GM08714 (cell line): ENCODE measurements at regions not wholly inside any gene's neighbourhood (a gene's known extent, or its start where the extent isn't known, plus 50 kb on each side); places are given as distances from the start of the nearest gene placed in this dataset.

Experiments
- H3K4me3 ChIP-seq: fragments of 200-500 bp; sonication (Bioruptor generic); 2 replicates; pipeline ENCODE4 v1.5.1; 2014; ENCODE audit warnings: mild to moderate bottlenecking, low read length, inconsistent platforms
- ZNF274 ChIP-seq: IDR thresholded peaks from 2 replicates; pipeline ENCODE4 v1.6.1; 2012; ENCODE audit warnings: mild to moderate bottlenecking, low read depth, low read length

DNA sequence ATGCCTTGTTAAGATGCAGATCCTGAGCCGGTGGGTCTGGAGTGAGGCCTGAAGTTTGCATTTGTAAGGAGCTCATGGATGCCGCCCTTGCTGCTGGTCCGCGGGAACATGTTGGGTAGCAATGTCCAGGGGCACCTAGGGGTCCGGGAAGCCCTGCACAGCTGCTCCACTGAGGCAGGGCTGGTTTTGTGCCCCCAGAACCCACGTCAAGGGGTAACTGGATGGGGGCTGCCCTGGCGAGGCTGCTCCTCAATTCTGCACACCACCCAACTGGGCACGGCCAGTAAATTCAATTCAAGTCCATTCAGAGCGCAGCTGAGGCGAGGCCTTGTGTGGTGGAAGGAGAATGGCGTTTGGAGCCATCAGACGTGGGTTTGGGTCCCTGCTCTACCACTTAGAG is 246.3 kb upstream of the PITRM1 start:
- H3K4me3 ChIP-seq, result no peak overlapping the region
- no peak for TF ChIP-seq ZNF274

- no peak overlapping the region for H3K4me3 ChIP-seq
- TF ChIP-seq ZNF274, result no peak
Observed at GRCh38 chr10:3418041-3418754, 245.6 kb upstream of the PITRM1 start.

- no peak overlapping the region for H3K4me3 ChIP-seq
- TF ChIP-seq ZNF274, result no peak
Observed at GRCh38 chr10:3417096-3417495, 244.5 kb upstream of the PITRM1 start.

DNA sequence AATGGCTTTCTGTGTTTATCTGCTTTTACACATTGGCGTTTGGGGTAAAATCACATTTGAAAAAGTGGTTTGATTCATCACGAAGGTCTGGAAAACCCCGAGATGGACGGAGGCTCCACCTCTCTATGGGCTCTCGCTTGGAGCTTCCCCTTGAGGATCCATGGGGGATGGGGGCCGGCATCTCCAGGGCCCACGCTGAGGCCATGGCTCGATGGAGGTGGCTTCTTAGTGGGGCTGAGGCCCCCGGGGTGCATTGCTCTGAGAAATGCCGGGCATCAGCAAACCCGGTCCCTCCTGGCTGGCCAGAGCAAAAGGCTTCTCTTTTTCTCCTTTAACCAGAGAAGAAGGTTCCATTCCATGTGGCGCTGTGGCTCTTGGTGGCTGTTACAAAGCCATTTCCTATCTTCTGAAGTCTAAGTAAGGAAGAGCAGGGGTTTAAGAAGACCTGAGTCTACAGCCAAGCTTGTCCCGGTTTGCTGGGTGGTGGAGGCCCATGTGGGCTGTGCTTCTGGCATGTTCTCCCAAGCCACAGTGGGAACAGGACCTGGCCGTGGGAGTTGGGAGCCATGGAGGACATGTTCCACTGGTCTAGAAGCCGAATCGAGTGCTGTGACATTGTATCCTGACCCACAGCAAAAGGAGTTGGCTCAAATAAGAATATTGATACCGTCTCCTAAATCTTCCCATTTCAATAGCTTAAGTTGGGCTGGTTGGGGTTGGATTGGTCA is 243.5 kb upstream of the PITRM1 start:
- TF ChIP-seq ZNF274, result no peak
- H3K4me3 ChIP-seq, result no peak overlapping the region

DNA sequence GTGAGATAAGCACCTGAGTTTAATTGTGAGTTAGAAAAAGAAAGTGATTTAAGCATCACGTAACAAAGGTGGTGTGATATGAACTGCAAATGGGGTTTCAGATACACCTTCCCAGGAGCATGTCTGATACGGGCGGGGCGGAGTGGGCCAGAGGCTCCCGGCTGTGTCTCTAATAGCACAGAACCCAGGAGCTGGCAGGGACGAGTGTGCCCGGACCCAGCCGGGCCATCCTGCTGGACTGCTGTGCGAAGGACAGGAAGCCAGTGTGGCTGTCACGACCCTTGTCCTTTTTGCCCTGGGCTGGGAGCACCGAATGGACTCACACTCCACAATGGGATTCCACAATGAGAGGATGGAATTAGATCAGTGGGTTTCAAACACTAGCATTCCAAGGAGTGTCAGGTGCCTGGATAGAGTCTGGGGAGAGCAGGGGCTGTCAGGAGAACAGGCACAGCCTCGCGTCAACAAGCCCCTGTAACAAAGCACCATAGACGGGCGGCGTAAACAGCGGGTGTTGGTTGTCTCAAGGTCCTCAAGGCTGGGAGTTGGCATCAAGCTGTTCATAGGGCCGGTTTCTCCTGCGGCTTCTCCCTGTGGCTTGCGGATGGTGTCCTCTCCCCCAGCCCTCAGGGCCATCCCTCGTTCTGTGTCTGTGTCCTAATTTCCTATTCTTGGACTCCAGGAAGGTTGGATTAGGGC is 242.6 kb upstream of the PITRM1 start:
- no peak for TF ChIP-seq ZNF274
- no peak overlapping the region for H3K4me3 ChIP-seq

GRCh38 chr10:3414667-3415023 is 242.1 kb upstream of the PITRM1 start:
- H3K4me3 ChIP-seq, result no peak overlapping the region
- no peak for TF ChIP-seq ZNF274

DNA sequence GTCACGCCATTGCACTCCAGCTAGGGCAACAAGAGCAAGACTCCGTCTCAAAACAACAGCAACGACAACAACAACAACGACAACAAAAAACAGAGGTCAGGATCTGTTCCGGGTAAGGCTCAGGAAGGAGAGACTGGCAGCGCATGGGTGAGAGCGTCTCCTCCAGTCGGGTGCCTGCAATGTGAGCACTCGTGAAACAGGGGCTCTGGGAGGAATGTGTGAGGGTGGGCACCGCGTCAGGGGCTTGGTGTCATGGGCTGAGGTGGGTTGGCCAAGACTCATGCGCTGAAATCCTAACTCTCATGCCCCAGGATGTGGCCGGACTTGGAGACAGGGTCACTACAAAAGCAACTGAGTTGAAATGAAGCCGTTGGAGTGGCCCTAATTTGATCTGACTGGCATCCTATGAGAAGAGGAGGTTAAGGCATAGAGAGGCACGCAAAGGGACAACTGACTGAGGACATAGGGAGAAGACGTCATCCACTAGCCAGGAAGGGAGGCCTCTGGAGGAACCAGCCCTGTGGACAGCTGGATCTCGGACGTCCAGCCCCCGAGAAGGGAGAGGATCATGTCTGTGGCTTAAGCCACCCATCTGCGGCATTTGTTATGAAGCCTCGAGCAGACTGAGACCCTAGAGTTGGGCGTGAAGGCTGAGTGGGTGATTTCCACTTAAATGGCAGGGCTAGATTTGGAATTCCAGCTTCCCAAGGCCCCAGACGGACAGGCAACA is 241.5 kb upstream of the PITRM1 start:
- no peak for TF ChIP-seq ZNF274
- H3K4me3 ChIP-seq, result no peak overlapping the region

DNA sequence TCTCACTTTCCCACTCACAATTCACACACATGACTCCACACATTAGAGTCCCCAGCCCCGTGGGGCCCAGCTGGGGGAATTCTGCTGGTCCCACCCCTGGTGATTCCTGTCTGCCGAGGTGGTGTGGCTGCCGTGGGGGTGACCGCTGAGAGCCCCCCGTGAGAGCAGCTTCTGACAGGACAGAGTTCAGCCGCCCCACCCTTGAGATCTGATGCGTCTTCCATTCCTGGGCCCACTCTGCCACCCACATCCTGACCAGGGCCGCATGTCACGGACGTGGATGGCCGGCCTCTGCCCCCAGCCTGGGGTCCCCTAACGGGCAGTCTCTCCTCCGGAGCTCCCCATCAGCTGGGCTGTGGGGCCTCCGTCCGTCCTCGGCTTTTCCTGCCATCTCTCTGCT is 240.1 kb upstream of the PITRM1 start:
- TF ChIP-seq ZNF274, result no peak

DNA sequence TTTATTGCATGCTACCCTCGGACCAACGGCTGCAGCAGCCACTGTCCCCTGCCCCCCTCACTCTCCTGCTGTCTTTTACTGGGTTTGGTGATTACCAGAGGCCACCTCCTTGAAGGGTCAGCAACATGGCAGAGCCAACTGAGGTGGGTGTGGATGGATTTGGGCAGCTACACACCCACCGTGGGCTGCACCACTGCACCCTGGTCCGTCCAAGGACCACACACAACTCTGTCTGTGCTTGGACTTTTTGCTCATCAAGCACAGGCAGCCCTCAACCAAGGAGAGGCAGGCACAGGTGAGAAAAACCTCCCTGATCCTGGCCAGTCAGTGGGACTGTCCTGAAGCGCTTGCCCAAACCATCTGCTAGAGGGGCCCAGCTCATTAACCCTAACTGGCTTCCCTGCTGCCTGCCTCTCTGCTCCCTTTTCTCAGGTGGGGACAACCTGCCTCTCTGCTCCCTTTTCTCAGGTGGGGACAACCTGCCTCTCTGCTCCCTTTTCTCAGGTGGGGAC is 239.5 kb upstream of the PITRM1 start:
- H3K4me3 ChIP-seq, result no peak overlapping the region
- TF ChIP-seq ZNF274, result no peak

More for the DNA sequence above, 240.1 kb upstream of the PITRM1 start:
- H3K4me3 ChIP-seq, result no peak overlapping the region

DNA sequence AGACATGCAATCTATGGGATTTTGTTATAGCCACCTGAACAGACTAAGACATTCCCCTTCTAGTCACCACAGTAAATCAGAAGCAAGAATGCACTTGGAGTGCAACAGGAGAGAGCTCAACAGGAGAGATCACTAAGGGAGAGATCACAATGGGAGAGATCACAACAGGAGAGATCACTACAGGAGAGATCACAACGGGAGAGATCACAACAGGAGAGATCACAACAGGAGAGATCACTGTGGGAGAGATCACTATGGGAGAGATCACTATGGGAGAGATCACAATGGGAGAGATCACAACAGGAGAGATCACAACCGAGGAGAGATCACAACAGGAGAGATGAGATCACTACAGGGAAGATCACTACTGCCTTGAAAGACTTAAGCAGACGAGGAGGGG is 238.5 kb upstream of the PITRM1 start:
- no peak for TF ChIP-seq ZNF274
- no peak overlapping the region for H3K4me3 ChIP-seq

GRCh38 chr10:3409928-3410327 is 237.3 kb upstream of the PITRM1 start:
- TF ChIP-seq ZNF274, result no peak
- no peak overlapping the region for H3K4me3 ChIP-seq

DNA sequence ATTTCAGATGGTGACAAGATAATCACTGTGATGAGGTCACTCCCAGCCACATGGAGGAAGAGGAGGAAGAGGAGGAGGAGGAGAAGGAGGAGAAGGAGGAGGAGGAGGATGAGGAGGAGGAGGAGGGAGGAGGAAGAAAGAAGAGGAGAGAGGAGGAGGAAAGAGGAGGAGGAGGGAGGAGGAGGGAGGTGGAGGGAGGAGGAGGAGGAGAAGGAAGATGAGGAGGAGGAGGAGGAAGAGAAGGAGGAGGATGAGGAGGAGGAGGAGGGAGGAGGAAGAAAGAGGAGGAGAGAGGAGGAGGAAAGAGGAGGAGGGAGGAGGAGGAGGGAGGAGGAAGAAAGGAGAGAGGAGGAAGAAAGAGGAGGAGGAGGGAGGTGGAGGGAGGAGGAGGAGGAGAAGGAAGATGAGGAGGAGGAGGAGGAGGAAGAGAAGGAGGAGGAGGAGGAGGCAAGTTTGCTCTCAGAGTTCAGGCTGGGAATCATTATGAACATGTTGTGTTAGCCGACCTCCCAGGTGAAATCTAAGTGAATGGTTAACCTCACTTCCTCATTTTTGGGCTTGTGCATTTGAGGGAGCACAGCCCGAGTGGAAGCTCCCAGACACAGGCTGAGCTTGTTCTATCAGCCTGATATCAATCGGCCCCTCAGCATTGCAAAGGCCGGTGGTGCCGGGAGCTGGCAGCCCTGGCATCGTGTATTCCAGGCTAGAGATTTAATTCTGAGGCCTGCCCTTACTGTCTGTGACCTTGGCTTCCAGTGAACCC is 236.2 kb upstream of the PITRM1 start:
- no peak for TF ChIP-seq ZNF274
- no peak overlapping the region for H3K4me3 ChIP-seq

DNA sequence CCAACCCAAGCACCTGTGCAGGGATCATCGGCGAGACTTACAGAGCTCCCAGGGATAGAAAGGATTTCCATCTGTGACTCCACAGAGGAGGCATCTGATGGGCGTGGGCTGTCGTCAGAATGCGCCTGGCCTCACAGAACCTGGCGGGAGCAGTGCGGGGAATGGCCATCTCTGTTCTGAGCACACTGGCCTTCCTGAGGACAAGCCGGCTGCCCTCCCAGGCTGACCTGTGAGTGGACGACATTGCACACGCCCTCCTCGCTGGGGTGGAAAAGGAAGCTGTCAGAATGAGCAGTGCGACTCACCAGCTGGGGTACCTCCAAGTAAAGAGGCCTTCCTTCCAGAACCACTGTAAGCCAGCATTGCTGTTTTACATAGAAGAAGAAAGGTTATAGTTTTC is 234.6 kb upstream of the PITRM1 start:
- H3K4me3 ChIP-seq, result no peak overlapping the region
- no peak for TF ChIP-seq ZNF274

- H3K4me3 ChIP-seq, result no peak overlapping the region
- no peak for TF ChIP-seq ZNF274
Observed at GRCh38 chr10:3406556-3406955, 234.0 kb upstream of the PITRM1 start.

DNA sequence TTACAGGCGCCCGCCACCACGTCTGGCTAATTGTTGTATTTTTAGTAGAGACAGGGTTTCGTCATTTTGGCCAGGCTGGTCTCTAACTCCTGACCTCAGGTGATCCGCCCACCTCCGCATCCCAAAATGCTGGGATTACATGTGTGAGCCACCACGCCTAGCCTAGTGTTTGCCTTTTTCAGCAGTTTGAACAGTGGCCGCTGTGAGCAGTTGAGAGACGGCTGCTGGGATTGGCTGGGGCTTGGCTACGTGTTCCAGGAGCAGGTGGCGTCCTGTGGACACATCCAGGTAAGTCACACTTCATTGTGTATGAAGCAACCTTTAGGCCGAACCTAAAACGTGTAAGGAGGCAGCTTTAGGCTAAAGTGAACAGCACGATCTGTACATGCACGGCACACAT is 231.8 kb upstream of the PITRM1 start:
- no peak for TF ChIP-seq ZNF274

More for the DNA sequence above, 231.8 kb upstream of the PITRM1 start:
- H3K4me3 ChIP-seq, result no peak overlapping the region
